ENCODE measurements at regions not wholly inside any gene's neighbourhood (a gene's known extent, or its start where the extent isn't known, plus 50 kb on each side); places are given as distances from the start of the nearest gene placed in this dataset.

- DNase-seq: no peak
- TF ChIP-seq POLR2A (IDR thresholded peaks at IDR 0.05; ENCODE audit: low read length) (no peak), GATA1 (IDR thresholded peaks at IDR 0.05; ENCODE audit: low read depth, low read length) (no peak)
Measured at GRCh38 chrX:4197971-4198370, 484.5 kb upstream of the PRKX start.

DNA sequence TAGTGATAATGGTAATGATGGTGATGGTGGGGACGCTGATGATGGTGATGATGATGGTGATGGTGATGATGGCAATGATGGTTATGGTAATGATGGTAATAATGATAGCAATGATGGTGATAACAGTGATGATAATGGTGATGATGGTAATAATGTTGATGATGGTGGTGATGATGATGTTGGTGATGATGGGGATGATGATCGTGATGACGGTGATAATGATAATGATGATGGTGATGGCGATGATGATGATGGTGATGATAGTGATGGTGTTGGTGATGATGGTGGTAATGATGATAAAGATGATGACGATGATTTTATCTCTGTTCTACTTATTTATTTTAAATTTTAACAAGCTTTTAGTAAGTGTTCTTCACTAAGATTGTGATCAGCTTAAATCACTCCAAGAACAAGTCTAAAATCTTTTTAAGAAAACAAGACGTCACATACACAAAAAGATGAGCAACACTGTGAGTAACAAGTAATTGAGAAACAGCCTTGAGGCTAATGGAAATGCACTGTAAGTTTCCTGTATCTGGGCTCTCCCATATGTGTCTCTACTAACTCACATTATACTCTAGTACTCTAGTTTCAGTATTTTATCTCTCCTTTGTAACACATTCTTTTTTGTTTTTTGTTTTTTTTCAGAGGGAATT lies 480.2 kb upstream of the PRKX start:
- no peak for TF ChIP-seq GATA1 (IDR thresholded peaks at IDR 0.05; ENCODE audit: low read depth, low read length)
- TF ChIP-seq POLR2A (IDR thresholded peaks at IDR 0.05; ENCODE audit: low read length): no peak
- DNase-seq: no peak

GRCh38 chrX:4186331-4186730 lies 472.9 kb upstream of the PRKX start:
- no peak for TF ChIP-seq GATA1 (IDR thresholded peaks at IDR 0.05; ENCODE audit: low read depth, low read length)
- TF ChIP-seq POLR2A (IDR thresholded peaks at IDR 0.05; ENCODE audit: low read length): no peak
- DNase-seq: no peak

GRCh38 chrX:4185086-4185485 lies 471.6 kb upstream of the PRKX start:
- no peak for TF ChIP-seq GATA1 (IDR thresholded peaks at IDR 0.05; ENCODE audit: low read depth, low read length)
- no peak for TF ChIP-seq POLR2A (IDR thresholded peaks at IDR 0.05; ENCODE audit: low read length)
- DNase-seq: no peak

DNA sequence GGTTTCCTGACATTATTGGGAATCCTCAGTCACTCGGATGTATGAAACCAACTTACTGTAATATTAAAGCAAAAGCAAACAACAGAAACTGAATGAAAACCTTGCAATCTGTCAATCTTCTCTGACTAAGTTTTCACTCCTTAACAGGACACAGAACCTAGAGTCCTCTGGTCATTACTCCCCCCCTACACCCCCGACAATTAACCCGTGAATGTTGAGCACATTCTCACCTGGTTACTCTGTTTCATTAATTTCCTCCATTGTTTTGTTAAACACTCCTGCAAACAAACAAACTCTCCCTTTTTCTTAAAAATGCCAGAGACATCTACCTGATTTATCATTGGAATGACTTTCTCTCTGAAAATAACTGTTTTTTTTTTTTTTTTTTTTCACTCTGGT lies 469.0 kb upstream of the PRKX start:
- TF ChIP-seq GATA1 (IDR thresholded peaks at IDR 0.05; ENCODE audit: low read depth, low read length) (no peak), POLR2A (IDR thresholded peaks at IDR 0.05; ENCODE audit: low read length) (no peak)
- no peak for DNase-seq

GRCh38 chrX:4181782-4182407 lies 468.4 kb upstream of the PRKX start:
- TF ChIP-seq POLR2A (IDR thresholded peaks at IDR 0.05; ENCODE audit: low read length): no peak
- no peak for TF ChIP-seq GATA1 (IDR thresholded peaks at IDR 0.05; ENCODE audit: low read depth, low read length)
- no peak for DNase-seq

GRCh38 chrX:4179031-4179430 lies 465.6 kb upstream of the PRKX start:
- TF ChIP-seq POLR2A (IDR thresholded peaks at IDR 0.05; ENCODE audit: low read length) (no peak), GATA1 (IDR thresholded peaks at IDR 0.05; ENCODE audit: low read depth, low read length) (no peak)
- DNase-seq: no peak

DNA sequence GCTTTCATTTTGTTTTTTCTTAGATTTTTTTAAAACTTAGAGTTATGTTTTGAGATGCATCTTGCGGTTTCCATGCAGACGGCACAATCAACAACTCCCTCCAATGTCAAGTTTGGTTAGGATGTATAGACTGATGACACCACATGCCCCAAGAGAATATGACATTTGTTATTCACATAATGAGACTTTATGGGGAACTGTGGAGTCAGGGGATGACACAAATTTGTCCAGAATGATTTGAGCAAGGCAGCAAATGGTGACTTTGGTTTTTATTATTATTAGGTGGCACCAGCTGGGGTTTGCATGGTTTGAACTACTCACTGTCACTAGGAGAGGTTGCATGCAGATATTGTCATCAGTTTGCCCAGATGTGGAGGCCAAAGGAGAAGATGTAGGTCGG lies 461.8 kb upstream of the PRKX start:
- TF ChIP-seq POLR2A (IDR thresholded peaks at IDR 0.05; ENCODE audit: low read length) (no peak), GATA1 (IDR thresholded peaks at IDR 0.05; ENCODE audit: low read depth, low read length) (no peak)
- no peak for DNase-seq

DNA sequence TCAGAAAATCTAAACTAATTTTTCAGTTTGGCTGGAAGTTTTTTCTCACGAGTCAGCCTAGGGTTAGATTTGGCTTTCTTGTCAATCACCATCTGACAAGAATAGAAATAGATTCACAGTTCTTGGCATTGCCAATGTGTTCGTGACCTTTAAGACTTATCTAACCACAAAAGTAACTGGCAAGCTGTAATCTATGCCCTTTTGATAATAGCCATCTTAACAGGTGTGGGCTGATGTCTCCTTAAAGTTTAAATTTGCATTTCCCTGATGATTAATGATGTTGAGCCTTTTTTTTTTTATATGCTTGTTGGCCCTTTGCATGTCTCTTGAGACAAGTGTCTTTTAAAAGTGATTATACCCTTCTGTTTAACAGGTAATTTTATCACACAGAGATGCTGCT lies 460.3 kb upstream of the PRKX start:
- TF ChIP-seq POLR2A (IDR thresholded peaks at IDR 0.05; ENCODE audit: low read length): no peak
- no peak for TF ChIP-seq GATA1 (IDR thresholded peaks at IDR 0.05; ENCODE audit: low read depth, low read length)
- no peak for DNase-seq

DNA sequence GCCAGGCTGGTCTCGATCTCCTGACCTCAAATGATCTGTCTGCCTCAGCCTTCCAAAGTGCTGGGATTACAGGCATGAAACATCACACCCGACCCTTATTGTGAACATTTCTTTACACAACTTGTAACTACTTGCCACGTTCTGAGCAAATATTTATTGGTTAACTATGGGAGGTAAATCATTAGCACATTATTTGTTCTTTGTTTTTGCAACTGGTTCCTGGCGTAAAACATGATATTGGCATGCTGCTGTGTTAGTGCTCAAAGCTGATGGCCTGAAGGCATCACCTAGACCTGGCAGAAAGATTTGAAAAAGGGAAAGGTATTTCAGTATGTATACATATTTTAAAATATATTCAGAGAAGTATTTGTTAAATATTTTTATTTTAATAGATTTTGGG lies 438.3 kb upstream of the PRKX start:
- no peak for TF ChIP-seq GATA1 (IDR thresholded peaks at IDR 0.05; ENCODE audit: low read depth, low read length)
- DNase-seq: no peak

GRCh38 chrX:4150259-4150658 lies 436.8 kb upstream of the PRKX start:
- no peak for DNase-seq

GRCh38 chrX:4129626-4130025 lies 416.2 kb upstream of the PRKX start:
- TF ChIP-seq GATA1 (IDR thresholded peaks at IDR 0.05; ENCODE audit: low read depth, low read length) (no peak), POLR2A (IDR thresholded peaks at IDR 0.05; ENCODE audit: low read length) (no peak)
- no peak for DNase-seq

More at GRCh38 chrX:4150259-4150658, 436.8 kb upstream of the PRKX start:
- TF ChIP-seq GATA1 (IDR thresholded peaks at IDR 0.05; ENCODE audit: low read depth, low read length) (no peak), POLR2A (IDR thresholded peaks at IDR 0.05; ENCODE audit: low read length) (no peak)

GRCh38 chrX:4118666-4119530 lies 405.4 kb upstream of the PRKX start:
- TF ChIP-seq POLR2A (IDR thresholded peaks at IDR 0.05; ENCODE audit: low read length): no peak
- no peak for TF ChIP-seq GATA1 (IDR thresholded peaks at IDR 0.05; ENCODE audit: low read depth, low read length)
- no peak for DNase-seq

DNA sequence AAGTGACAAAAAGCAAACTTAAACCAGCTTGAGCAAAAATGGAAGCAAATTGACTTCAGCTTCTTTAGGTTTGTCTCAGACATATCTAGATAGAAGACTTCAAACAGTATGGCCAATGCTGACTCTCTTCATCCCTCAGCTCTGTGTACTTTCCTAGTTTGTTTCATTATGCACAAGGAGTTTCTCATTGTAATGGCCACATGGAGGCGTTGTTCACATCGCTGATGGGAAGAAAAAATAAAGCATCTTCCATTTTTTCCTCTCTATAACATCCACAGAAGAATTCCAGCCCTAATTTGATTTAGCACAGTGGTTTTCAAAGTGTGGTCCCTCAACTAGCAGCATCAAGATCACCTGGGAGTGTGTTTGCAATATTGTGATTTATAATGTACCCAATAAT lies 397.5 kb upstream of the PRKX start:
- TF ChIP-seq GATA1 (IDR thresholded peaks at IDR 0.05; ENCODE audit: low read depth, low read length) (no peak), POLR2A (IDR thresholded peaks at IDR 0.05; ENCODE audit: low read length) (no peak)
- DNase-seq: no peak

All from erythroblast (primary cell).